ENCODE measurements at regions not wholly inside any gene's neighbourhood (a gene's known extent, or its start where the extent isn't known, plus 50 kb on each side); places are given as distances from the start of the nearest gene placed in this dataset.

- no peak for DNase-seq
These were observed 110.0 kb downstream of the LITAF start for GRCh38 chr16:11476676-11477075.

- no peak for DNase-seq
These were observed 108.1 kb downstream of the LITAF start for GRCh38 chr16:11478431-11479119.

GRCh38 chr16:11479916-11480315, 106.8 kb downstream of the LITAF start:
- DNase-seq, result no peak

GRCh38 chr16:11480634-11481033, 106.1 kb downstream of the LITAF start:
- no peak for DNase-seq

GRCh38 chr16:11481987-11482386, 104.7 kb downstream of the LITAF start:
- DNase-seq, result no peak

GRCh38 chr16:11482946-11483748, 103.6 kb downstream of the LITAF start:
- DNase-seq, result no peak

GRCh38 chr16:11484691-11485258, 101.9 kb downstream of the LITAF start:
- no peak for DNase-seq

GRCh38 chr16:11485676-11486075, 101.0 kb downstream of the LITAF start:
- DNase-seq, result no peak

GRCh38 chr16:11487289-11487688, 99.4 kb downstream of the LITAF start:
- DNase-seq, result no peak

GRCh38 chr16:11488304-11488703, 98.4 kb downstream of the LITAF start:
- no peak for DNase-seq

- no peak for DNase-seq
These were observed 95.2 kb downstream of the LITAF start for GRCh38 chr16:11491524-11491923.

GRCh38 chr16:11492808-11493530, 93.8 kb downstream of the LITAF start:
- no peak for DNase-seq

GRCh38 chr16:11493531-11493929, 93.2 kb downstream of the LITAF start:
- DNase-seq, result no peak

- DNase-seq, result no peak
These were observed 92.7 kb downstream of the LITAF start for GRCh38 chr16:11494029-11494428.

GRCh38 chr16:11494433-11494832, 92.3 kb downstream of the LITAF start:
- no peak for DNase-seq

- DNase-seq, result no peak
These were observed 91.7 kb downstream of the LITAF start for GRCh38 chr16:11495066-11495407.
